Mesothelial cell of epicardium (in vitro differentiated cells): ENCODE measurements at regions not wholly inside any gene's neighbourhood (a gene's known extent, or its start where the extent isn't known, plus 50 kb on each side); places are given as distances from the start of the nearest gene placed in this dataset.

ENCODE experiments used
- DNase-seq, 2 experiments: peaks; one replicate each; pipeline ENCODE4 v3.0.0; 2021; ENCODE audit warnings: low spot score in 2 of 2; ENCODE audit not compliant: unreplicated experiment in 2 of 2
- H3K27ac Mint-ChIP-seq: 2 replicates; pipeline ENCODE4 v1.8.0; 2021; ENCODE audit warnings: mixed read lengths
- H3K27me3 Mint-ChIP-seq: 2 replicates; pipeline ENCODE4 v1.8.0; 2021; ENCODE audit warnings: low read depth, mixed read lengths
- H3K36me3 Mint-ChIP-seq: 2 replicates; pipeline ENCODE4 v1.8.0; 2021; ENCODE audit warnings: mixed read lengths
- H3K4me1 Mint-ChIP-seq: 2 replicates; pipeline ENCODE4 v1.8.0; 2021; ENCODE audit warnings: mixed read lengths
- H3K4me3 Mint-ChIP-seq: 2 replicates; pipeline ENCODE4 v1.8.0; 2021; ENCODE audit warnings: mild to moderate bottlenecking, moderate library complexity, mixed read lengths
- H3K9me3 Mint-ChIP-seq: 2 replicates; pipeline ENCODE4 v1.8.0; 2021; ENCODE audit warnings: mixed read lengths
- TF ChIP-seq, protein P1 (sequence below): fragments of 200-600 bp; sonication (generic); IDR thresholded peaks from one replicate; pipeline ENCODE4 v1.5.0; 2021; ENCODE audit warnings: antibody characterized with exemption; ENCODE audit not compliant: unreplicated experiment

DNA sequence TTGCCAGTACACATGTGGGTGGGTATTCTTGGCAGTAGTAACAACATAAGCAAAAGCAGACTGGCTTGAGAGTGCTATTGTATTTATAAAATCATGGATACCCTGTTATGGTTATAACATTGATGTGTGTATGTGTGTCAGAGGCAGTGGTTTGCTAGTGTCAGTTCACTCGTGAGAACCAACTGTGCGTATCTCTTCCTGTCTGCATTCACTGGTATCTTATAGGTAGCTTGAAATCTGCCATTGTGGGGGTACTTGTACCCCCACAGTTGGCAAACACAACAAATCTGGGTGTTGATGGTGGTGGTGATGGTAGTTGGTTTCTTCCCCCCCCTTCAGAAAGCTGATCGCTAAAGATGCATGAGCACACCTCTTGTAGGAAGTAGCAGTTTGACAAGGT lies 355.8 kb upstream of the SATB1 start:
- no peak overlapping the region for H3K27ac Mint-ChIP-seq
- no peak overlapping the region for H3K4me3 Mint-ChIP-seq
- TF ChIP-seq, protein P1, sequence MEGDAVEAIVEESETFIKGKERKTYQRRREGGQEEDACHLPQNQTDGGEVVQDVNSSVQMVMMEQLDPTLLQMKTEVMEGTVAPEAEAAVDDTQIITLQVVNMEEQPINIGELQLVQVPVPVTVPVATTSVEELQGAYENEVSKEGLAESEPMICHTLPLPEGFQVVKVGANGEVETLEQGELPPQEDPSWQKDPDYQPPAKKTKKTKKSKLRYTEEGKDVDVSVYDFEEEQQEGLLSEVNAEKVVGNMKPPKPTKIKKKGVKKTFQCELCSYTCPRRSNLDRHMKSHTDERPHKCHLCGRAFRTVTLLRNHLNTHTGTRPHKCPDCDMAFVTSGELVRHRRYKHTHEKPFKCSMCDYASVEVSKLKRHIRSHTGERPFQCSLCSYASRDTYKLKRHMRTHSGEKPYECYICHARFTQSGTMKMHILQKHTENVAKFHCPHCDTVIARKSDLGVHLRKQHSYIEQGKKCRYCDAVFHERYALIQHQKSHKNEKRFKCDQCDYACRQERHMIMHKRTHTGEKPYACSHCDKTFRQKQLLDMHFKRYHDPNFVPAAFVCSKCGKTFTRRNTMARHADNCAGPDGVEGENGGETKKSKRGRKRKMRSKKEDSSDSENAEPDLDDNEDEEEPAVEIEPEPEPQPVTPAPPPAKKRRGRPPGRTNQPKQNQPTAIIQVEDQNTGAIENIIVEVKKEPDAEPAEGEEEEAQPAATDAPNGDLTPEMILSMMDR = no peak
- no peaks in the 10 kb centered on the region for H3K36me3 Mint-ChIP-seq
- DNase-seq = no peak
- no peaks in the 10 kb centered on the region for H3K9me3 Mint-ChIP-seq
- H3K27me3 Mint-ChIP-seq = peaks cover 2% of the 10 kb centered on the region
- no peaks in the 10 kb centered on the region for H3K4me1 Mint-ChIP-seq

DNA sequence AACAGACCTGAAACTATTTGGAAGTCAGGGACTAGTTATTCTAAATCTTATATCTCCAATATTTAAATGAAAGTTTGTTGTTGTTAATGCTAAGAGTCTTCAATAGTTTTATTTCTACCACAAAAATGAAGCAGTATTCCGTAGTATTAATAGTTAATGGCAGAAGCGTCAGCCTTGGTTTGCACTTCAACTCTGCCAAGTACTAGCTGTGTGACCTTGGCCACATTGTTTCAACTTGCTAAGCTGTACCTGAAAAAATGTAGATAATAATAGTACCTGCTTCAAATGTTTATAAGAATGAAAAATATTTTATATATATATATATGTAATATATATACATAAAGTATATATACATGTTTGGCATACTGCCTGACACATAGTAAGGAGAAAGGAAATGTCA lies 354.6 kb upstream of the SATB1 start:
- Mint-ChIP-seq H3K4me1 (no peaks in the 10 kb centered on the region), H3K36me3 (no peaks in the 10 kb centered on the region), H3K9me3 (no peaks in the 10 kb centered on the region), H3K4me3 (no peak overlapping the region), H3K27me3 (peaks cover 2% of the 10 kb centered on the region), H3K27ac (no peak overlapping the region)
- no peak for DNase-seq
- TF ChIP-seq, protein P1 = no peak

DNA sequence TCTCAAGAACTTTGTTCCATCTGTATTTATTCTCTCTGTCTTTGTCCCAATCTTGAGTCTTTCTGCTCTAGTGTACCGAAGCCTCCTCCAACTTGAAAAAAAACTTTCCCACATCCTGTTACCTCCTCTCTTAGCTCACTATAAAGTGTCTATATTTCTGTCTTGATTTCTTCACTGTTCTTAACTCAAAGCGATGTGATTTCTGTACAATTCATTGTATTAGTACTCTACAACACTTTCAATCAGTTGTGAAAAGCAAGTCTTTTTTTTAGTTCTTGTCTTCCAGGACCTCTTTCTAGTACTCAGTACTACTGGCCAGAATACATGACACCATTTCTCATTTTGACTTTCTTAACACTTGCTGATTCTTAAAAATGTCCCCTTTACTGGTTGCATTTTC lies 353.5 kb upstream of the SATB1 start:
- peaks cover 2% of the 10 kb centered on the region for H3K27me3 Mint-ChIP-seq
- H3K9me3 Mint-ChIP-seq = no peaks in the 10 kb centered on the region
- H3K27ac Mint-ChIP-seq = no peak overlapping the region
- no peak overlapping the region for H3K4me3 Mint-ChIP-seq
- H3K4me1 Mint-ChIP-seq = no peaks in the 10 kb centered on the region
- no peak for DNase-seq
- TF ChIP-seq, protein P1 = no peak
- H3K36me3 Mint-ChIP-seq = no peaks in the 10 kb centered on the region

DNA sequence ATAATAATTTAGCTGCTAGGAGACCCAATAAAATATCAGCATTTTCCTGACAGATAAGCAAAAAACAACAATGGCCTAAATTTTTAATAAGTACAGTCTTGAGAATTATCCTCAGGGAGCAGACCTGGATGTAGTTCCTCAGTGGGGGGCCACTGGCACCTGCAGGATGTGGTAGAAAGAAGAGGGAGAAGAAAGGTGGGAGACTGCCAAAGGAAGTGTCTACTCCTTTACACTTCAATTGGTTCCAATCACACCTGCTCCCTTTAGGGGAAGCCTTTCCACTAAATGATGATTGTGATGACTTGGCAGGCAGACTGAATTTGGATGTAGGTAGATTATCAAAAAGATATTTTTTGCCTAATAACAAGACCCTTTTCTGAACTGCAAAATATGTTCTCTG lies 353.0 kb upstream of the SATB1 start:
- no peak overlapping the region for H3K27ac Mint-ChIP-seq
- no peaks in the 10 kb centered on the region for H3K4me1 Mint-ChIP-seq
- H3K36me3 Mint-ChIP-seq = no peaks in the 10 kb centered on the region
- no peaks in the 10 kb centered on the region for H3K9me3 Mint-ChIP-seq
- no peak for DNase-seq
- TF ChIP-seq, protein P1 = no peak
- no peak overlapping the region for H3K4me3 Mint-ChIP-seq
- peaks cover 2% of the 10 kb centered on the region for H3K27me3 Mint-ChIP-seq

DNA sequence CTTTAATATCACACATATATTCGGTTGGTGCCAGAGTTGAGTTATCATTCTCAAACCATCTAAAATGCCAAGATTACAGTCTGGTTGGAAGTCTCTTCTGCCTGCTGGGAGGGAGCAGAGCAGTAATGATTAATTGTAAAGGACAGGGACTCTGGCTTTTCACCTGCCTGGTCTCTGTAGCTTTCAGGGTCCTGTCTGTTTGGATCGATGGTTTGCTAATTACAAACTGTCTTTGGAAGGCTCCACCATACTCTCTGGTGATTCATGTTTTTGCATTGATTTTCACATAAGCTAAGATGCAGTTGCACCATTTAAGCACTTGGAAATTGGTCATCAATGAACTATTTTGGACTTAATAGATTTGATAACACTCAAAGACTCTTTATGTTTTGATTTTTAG lies 350.4 kb upstream of the SATB1 start:
- TF ChIP-seq, protein P1 = no peak
- Mint-ChIP-seq H3K4me3 (no peak overlapping the region), H3K36me3 (no peaks in the 10 kb centered on the region), H3K27me3 (peaks cover 2% of the 10 kb centered on the region), H3K9me3 (no peaks in the 10 kb centered on the region), H3K27ac (no peak overlapping the region), H3K4me1 (no peaks in the 10 kb centered on the region)
- DNase-seq = no peak

DNA sequence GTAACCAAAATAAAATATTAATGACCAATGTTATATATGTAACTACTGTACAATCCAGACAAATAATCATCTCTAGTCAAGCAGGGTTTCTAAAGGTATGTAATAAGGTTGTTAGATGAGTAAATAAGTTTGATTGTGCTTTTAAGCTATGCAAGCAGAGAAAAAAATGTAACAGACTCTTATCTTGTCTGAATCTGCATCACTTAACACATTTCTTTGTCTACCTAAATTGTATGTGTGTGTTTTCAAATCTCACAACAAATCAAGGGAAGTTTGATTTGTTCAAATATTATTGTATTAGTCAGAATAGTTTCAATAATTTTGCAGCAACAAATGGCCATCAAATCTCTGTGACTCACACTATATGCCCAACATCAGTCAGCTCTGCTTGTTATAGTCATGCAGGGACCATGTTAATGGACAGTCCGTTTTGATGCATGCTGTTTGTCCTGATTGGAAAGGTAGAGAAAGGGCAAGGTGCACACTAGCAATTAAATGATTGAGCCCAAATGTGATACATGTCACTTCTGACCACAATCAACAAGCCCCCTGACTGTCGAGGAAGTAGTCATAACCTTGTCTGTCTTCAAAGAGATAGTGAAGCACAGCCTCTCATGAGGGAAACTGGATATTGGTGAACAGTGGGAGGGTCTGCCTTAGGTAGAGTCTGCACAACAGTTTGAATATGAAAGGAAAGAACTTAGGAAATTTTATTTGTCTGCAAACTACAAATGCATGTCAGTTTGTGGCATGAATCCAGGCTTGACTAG lies 349.4 kb upstream of the SATB1 start:
- TF ChIP-seq, protein P1 = no peak
- no peaks in the 10 kb centered on the region for H3K4me1 Mint-ChIP-seq
- H3K27me3 Mint-ChIP-seq = peaks cover 2% of the 10 kb centered on the region
- DNase-seq = no peak
- no peak overlapping the region for H3K4me3 Mint-ChIP-seq
- no peaks in the 10 kb centered on the region for H3K36me3 Mint-ChIP-seq
- no peaks in the 10 kb centered on the region for H3K9me3 Mint-ChIP-seq
- H3K27ac Mint-ChIP-seq = no peak overlapping the region
